ENCODE measurements at regions not wholly inside any gene's neighbourhood (a gene's known extent, or its start where the extent isn't known, plus 50 kb on each side); places are given as distances from the start of the nearest gene placed in this dataset.

GRCh38 chr3:40885430-40885829, 313.9 kb upstream of the CTNNB1 start:
- Histone ChIP-seq H3K9me2 (ENCODE audit: insufficient read depth) (no peaks in the 10 kb centered on the region), H3K4me2 (ENCODE audit: unreplicated experiment) (no peak overlapping the region), H3K9me3 (ENCODE audit: low read depth) (no peaks in the 10 kb centered on the region), H3K27ac (no peak overlapping the region), H2AFZ (no peak overlapping the region), H3F3A (ENCODE audit: insufficient read depth) (no peaks in the 10 kb centered on the region), H4K20me1 (ENCODE audit: insufficient read depth) (no peaks in the 10 kb centered on the region), H3K9ac (no peak overlapping the region), H3K4me3 (no peak overlapping the region), H3K27me3 (replicated peaks; ENCODE audit: insufficient read depth) (no peaks in the 10 kb centered on the region), H3K36me3 (ENCODE audit: low read depth) (no peaks in the 10 kb centered on the region), H3K4me1 (ENCODE audit: insufficient read depth) (no peaks in the 10 kb centered on the region), H3K79me2 (ENCODE audit: insufficient read depth) (no peaks in the 10 kb centered on the region)
- in situ Hi-C loops (cut with MboI), result no loop called here
- DNase-seq, result no peak
- WGBS, 2 experiments (ENCODE audit: low coverage in 1 of 2, low lambda C conversion rate in 2 of 2, missing lambda C conversion rate in 2 of 2), result 63 to 70% methylated on average over 5 of the region's 5 CpGs
- TF ChIP-seq EZH2 (IDR thresholded peaks at IDR 0.05; ENCODE audit: insufficient read depth, poor library complexity, severe bottlenecking), result no peak
- no peak for TF ChIP-seq EZH2phosphoT487 (IDR thresholded peaks at IDR 0.05; ENCODE audit: insufficient read depth, low read depth)

GRCh38 chr3:40886660-40887425, 312.5 kb upstream of the CTNNB1 start:
- no peaks in the 10 kb centered on the region for H3K9me3 ChIP-seq (ENCODE audit: low read depth)
- H4K20me1 ChIP-seq (ENCODE audit: insufficient read depth), result no peaks in the 10 kb centered on the region
- H3K9me2 ChIP-seq (ENCODE audit: insufficient read depth), result no peaks in the 10 kb centered on the region
- H3K27me3 ChIP-seq (replicated peaks; ENCODE audit: insufficient read depth), result no peaks in the 10 kb centered on the region
- H3K4me3 ChIP-seq, result no peak overlapping the region
- H3F3A ChIP-seq (ENCODE audit: insufficient read depth), result no peaks in the 10 kb centered on the region
- no peak overlapping the region for H3K27ac ChIP-seq
- no peak for TF ChIP-seq EZH2 (IDR thresholded peaks at IDR 0.05; ENCODE audit: insufficient read depth, poor library complexity, severe bottlenecking)
- TF ChIP-seq EZH2phosphoT487 (IDR thresholded peaks at IDR 0.05; ENCODE audit: insufficient read depth, low read depth), result no peak
- no peak overlapping the region for H3K4me2 ChIP-seq (ENCODE audit: unreplicated experiment)
- H2AFZ ChIP-seq, result no peak overlapping the region
- WGBS, 2 experiments (ENCODE audit: low coverage in 1 of 2, low lambda C conversion rate in 2 of 2, missing lambda C conversion rate in 2 of 2), result 68% methylated on average over 8 of the region's 8 CpGs
- in situ Hi-C loops (cut with MboI), result no loop called here
- no peak for DNase-seq
- H3K79me2 ChIP-seq (ENCODE audit: insufficient read depth), result no peaks in the 10 kb centered on the region
- H3K9ac ChIP-seq, result no peak overlapping the region
- H3K4me1 ChIP-seq (ENCODE audit: insufficient read depth), result no peaks in the 10 kb centered on the region
- no peaks in the 10 kb centered on the region for H3K36me3 ChIP-seq (ENCODE audit: low read depth)

- WGBS, 2 experiments (ENCODE audit: low coverage in 1 of 2, low lambda C conversion rate in 2 of 2, missing lambda C conversion rate in 2 of 2), result 86 to 92% methylated on average over 3 of the region's 3 CpGs
Measured at GRCh38 chr3:40891186-40891585, 308.1 kb upstream of the CTNNB1 start.

GRCh38 chr3:40895109-40895508, 304.2 kb upstream of the CTNNB1 start:
- TF ChIP-seq EZH2phosphoT487 (IDR thresholded peaks at IDR 0.05; ENCODE audit: insufficient read depth, low read depth) (no peak), EZH2 (IDR thresholded peaks at IDR 0.05; ENCODE audit: insufficient read depth, poor library complexity, severe bottlenecking) (no peak)
- H4K20me1 ChIP-seq (ENCODE audit: insufficient read depth), result no peaks in the 10 kb centered on the region
- no peak overlapping the region for H2AFZ ChIP-seq
- H3K9me2 ChIP-seq (ENCODE audit: insufficient read depth), result no peaks in the 10 kb centered on the region
- H3K4me2 ChIP-seq (ENCODE audit: unreplicated experiment), result no peak overlapping the region
- DNase-seq, result peak; percentile 2
- in situ Hi-C loops (cut with MboI), result no loop called here
- H3K27ac ChIP-seq, result no peak overlapping the region
- H3F3A ChIP-seq (ENCODE audit: insufficient read depth), result no peaks in the 10 kb centered on the region
- no peaks in the 10 kb centered on the region for H3K79me2 ChIP-seq (ENCODE audit: insufficient read depth)
- H3K4me3 ChIP-seq, result no peak overlapping the region
- no peaks in the 10 kb centered on the region for H3K36me3 ChIP-seq (ENCODE audit: low read depth)
- H3K9me3 ChIP-seq (ENCODE audit: low read depth), result no peaks in the 10 kb centered on the region
- H3K27me3 ChIP-seq (replicated peaks; ENCODE audit: insufficient read depth), result no peaks in the 10 kb centered on the region
- no peak overlapping the region for H3K9ac ChIP-seq
- WGBS, 2 experiments (ENCODE audit: low coverage in 1 of 2, low lambda C conversion rate in 2 of 2, missing lambda C conversion rate in 2 of 2), result 10 to 11% methylated on average over 4 of the region's 4 CpGs
- H3K4me1 ChIP-seq (ENCODE audit: insufficient read depth), result no peaks in the 10 kb centered on the region

More at GRCh38 chr3:40891186-40891585, 308.1 kb upstream of the CTNNB1 start:
- no peak for TF ChIP-seq EZH2phosphoT487 (IDR thresholded peaks at IDR 0.05; ENCODE audit: insufficient read depth, low read depth)
- no peak for TF ChIP-seq EZH2 (IDR thresholded peaks at IDR 0.05; ENCODE audit: insufficient read depth, poor library complexity, severe bottlenecking)
- H3K4me3 ChIP-seq, result no peak overlapping the region
- no peak overlapping the region for H3K27ac ChIP-seq
- no peaks in the 10 kb centered on the region for H3K4me1 ChIP-seq (ENCODE audit: insufficient read depth)
- H4K20me1 ChIP-seq (ENCODE audit: insufficient read depth), result no peaks in the 10 kb centered on the region
- DNase-seq, result no peak
- no peak overlapping the region for H3K9ac ChIP-seq
- no peaks in the 10 kb centered on the region for H3F3A ChIP-seq (ENCODE audit: insufficient read depth)
- no peaks in the 10 kb centered on the region for H3K79me2 ChIP-seq (ENCODE audit: insufficient read depth)
- no peaks in the 10 kb centered on the region for H3K27me3 ChIP-seq (replicated peaks; ENCODE audit: insufficient read depth)
- no peak overlapping the region for H2AFZ ChIP-seq
- no peaks in the 10 kb centered on the region for H3K36me3 ChIP-seq (ENCODE audit: low read depth)
- no peak overlapping the region for H3K4me2 ChIP-seq (ENCODE audit: unreplicated experiment)
- in situ Hi-C loops (cut with MboI), result no loop called here
- H3K9me2 ChIP-seq (ENCODE audit: insufficient read depth), result no peaks in the 10 kb centered on the region
- no peaks in the 10 kb centered on the region for H3K9me3 ChIP-seq (ENCODE audit: low read depth)
